ENCODE measurements at regions not wholly inside any gene's neighbourhood (a gene's known extent, or its start where the extent isn't known, plus 50 kb on each side); places are given as distances from the start of the nearest gene placed in this dataset.
"Not testable (repeated sequence)": the region's sequence is repeated elsewhere in the genome, so short reads cannot be mapped to it uniquely, and the experiment has no call there.

DNA sequence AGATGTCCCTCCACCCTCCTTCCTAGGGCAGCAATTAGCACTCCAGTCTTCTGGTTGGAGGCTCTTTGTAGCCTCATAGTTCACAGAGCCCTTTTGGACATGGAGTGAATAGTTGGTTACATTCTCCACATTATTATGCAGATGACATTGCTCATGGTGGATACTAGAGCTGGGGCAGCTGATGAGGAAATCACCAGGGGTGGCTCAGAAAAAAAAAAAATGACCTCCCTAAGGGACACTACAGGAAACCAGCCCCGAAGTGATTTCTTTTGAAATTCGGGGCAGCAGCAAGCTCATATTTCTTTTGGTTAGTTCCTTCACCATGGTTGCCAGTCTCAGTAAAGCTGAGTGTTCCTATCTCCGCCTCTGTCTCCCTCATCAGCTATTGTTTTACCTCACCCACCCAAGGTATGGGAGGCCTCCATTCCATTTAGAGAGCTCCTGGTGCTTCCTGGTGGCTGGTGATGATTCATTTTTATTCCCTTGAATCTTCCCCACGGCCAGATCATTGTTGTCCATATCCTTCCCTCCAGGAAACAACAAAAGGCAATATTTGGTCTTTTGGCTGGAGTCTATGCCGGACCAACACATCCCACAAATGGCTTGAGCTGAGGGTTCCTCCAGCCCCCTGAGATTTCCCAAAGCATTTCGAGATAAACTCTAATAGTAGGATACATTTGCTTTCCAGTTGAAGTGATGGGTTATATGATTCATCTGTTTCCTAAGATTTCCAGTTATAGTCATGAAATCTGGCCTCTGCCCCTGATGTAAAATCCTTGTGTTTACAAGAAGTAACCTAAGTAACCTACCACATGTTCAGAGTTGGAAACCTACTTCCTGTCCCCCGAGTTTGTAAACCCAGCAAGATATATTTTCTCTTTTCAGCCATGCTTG lies 56.2 kb upstream of the NID2 start:
- DNase-seq (ENCODE audit: low read depth), result peak; percentile 90

- not testable (repeated sequence) for DNase-seq (ENCODE audit: low read depth)
Observed at GRCh38 chr14:52122163-52122562, 53.3 kb upstream of the NID2 start.

- DNase-seq (ENCODE audit: low read depth), result peak; percentile 22
Observed at GRCh38 chr14:52121441-52121840, 52.6 kb upstream of the NID2 start.

- no peak for DNase-seq (ENCODE audit: low read depth)
Observed at GRCh38 chr14:52119030-52119429, 50.2 kb upstream of the NID2 start.
